OCI-LY3 (cell line): ENCODE measurements at regions not wholly inside any gene's neighbourhood (a gene's known extent, or its start where the extent isn't known, plus 50 kb on each side); places are given as distances from the start of the nearest gene placed in this dataset.

Experiments used
- CTCF ChIP-seq: fragments of 200-600, 300-600 bp; sonication (generic); IDR thresholded peaks from 2 replicates; pipeline ENCODE4 v1.5.1; 2014; ENCODE audit warnings: antibody characterized with exemption, low read length, low read depth
- EZH2phosphoT487 ChIP-seq: fragments of 200-600 bp; shearing (Covaris generic); IDR thresholded peaks from 2 replicates; pipeline ENCODE4 v1.6.1; 2018; ENCODE audit warnings: antibody characterized with exemption, mixed run types, low read depth

GRCh38 chr2:8211384-8211783, 470.5 kb upstream of the ID2 start:
- TF ChIP-seq CTCF (no peak), EZH2phosphoT487 (no peak)
